PFSK-1 (cell line): ENCODE measurements at regions not wholly inside any gene's neighbourhood (a gene's known extent, or its start where the extent isn't known, plus 50 kb on each side); places are given as distances from the start of the nearest gene placed in this dataset.

Source experiments
- POLR2AphosphoS5 ChIP-seq: IDR thresholded peaks from 2 replicates; pipeline ENCODE4 v1.6.1; 2012; ENCODE audit warnings: low read depth, mild to moderate bottlenecking, control low read depth, low read length, moderate library complexity
- REST ChIP-seq, 2 experiments: IDR thresholded peaks; 2 replicates each; pipeline versions ENCODE4 v1.6.1 to v1.8.0; 2011 to 2012; ENCODE audit warnings: low read depth in 2 of 2, low read length in 2 of 2, control low read depth in 1 of 2, inconsistent platforms in 1 of 2, mild to moderate bottlenecking in 1 of 2, moderate library complexity in 1 of 2; ENCODE audit not compliant: insufficient read depth in 1 of 2
- SIN3A ChIP-seq: IDR thresholded peaks from 2 replicates; pipeline ENCODE4 v1.6.1; 2012; ENCODE audit warnings: mild to moderate bottlenecking, low read length, moderate library complexity, borderline replicate concordance; ENCODE audit not compliant: insufficient read depth
- TAF1 ChIP-seq: IDR thresholded peaks from 2 replicates; pipeline ENCODE4 v1.6.1; 2012; ENCODE audit warnings: low read length, control low read depth, borderline replicate concordance; ENCODE audit not compliant: insufficient read depth

DNA sequence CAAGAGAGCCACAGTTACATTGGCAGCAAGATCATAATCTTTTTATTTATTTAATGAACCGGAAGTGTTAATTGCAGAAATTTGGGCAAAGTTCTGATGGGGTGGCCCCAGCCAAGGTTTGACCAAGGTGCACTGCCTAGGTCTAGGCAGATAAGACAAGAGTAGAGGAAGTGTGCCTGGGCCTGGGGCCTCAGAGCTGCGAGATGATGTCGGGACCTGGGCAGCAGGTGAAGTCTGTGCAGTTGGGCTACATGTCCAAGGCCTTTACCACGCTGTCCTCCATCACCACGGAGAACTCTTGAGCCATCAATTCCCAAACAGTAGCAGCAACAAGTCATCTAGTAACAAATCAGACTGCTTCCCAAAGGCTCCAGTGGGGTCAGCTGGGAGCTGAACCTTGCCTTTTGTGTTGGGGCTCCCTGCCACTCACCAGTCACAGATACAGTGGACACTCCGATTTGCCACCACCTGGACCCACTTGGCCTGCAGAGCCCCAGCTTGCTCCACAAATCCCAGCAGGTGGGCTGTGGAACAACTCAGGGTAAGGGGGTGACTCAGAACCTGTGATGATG lies 52.5 kb upstream of the COMTD1 start:
- TF ChIP-seq POLR2AphosphoS5 (no peak), TAF1 (no peak), REST (IDR thresholded peaks at IDR 0.05; ENCODE audit: insufficient read depth in 1 of 2, low read depth in 2 of 2, low read length in 2 of 2) (no peak), SIN3A (no peak)
